Progenitor cell of endocrine pancreas (in vitro differentiated cells): ENCODE measurements at regions not wholly inside any gene's neighbourhood (a gene's known extent, or its start where the extent isn't known, plus 50 kb on each side); places are given as distances from the start of the nearest gene placed in this dataset.

Experiments
- DNase-seq: peaks from one replicate; pipeline ENCODE4 v3.0.0; 2021; ENCODE audit warnings: low spot score; ENCODE audit not compliant: unreplicated experiment
- H3K27ac Mint-ChIP-seq: 2 replicates; pipeline ENCODE4 v1.8.0; 2021; ENCODE audit warnings: mild to moderate bottlenecking, moderate library complexity, mixed read lengths
- H3K27me3 Mint-ChIP-seq: 2 replicates; pipeline ENCODE4 v1.8.0; 2021; ENCODE audit warnings: mixed read lengths
- H3K36me3 Mint-ChIP-seq: 2 replicates; pipeline ENCODE4 v1.8.0; 2022; ENCODE audit warnings: mixed read lengths; ENCODE audit not compliant: insufficient read depth
- H3K4me1 Mint-ChIP-seq: 2 replicates; pipeline ENCODE4 v1.8.0; 2021; ENCODE audit warnings: low read depth, mixed read lengths
- H3K4me3 Mint-ChIP-seq: 2 replicates; pipeline ENCODE4 v1.8.0; 2021; ENCODE audit warnings: low read depth, mild to moderate bottlenecking, moderate library complexity, mixed read lengths
- H3K9me3 Mint-ChIP-seq: 2 replicates; pipeline ENCODE4 v1.8.0; 2021; ENCODE audit warnings: low read depth, mixed read lengths
- TF ChIP-seq, protein P1 (sequence below): fragments of 200-600 bp; sonication (generic); IDR thresholded peaks from one replicate; pipeline ENCODE4 v1.5.0; 2021; ENCODE audit warnings: antibody characterized with exemption, mild to moderate bottlenecking; ENCODE audit not compliant: unreplicated experiment

DNA sequence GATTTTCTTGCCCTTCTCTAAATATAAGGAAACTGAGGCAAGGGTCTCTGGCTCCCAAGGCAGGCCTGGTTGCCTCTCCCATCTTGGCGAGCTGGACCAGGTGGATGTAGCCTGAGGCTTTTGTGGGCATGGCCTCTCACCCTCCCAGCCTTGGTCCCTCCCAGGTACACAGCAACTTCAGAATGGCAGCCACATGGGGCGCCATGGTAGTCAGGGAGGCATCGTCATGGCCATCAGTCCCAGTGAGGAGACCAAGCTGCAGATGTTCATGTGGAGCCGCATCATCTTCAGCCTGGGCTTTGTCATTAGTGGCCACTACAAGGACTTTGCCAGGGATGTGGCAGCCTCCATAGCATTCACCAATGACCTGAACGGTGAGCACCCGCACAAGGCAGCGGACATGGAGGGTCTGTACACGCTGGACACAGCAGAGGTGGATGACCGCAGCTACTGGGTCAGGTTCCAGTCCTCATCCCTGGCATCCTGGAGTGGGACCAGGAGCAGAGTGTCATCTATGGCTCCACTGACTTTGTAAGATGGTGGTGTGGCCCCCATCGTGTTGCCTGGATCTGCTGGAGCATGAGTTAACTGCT lies 165.8 kb upstream of the ZNF267 start:
- Mint-ChIP-seq H3K27me3 (no peaks in the 10 kb centered on the region), H3K9me3 (no peaks in the 10 kb centered on the region), H3K36me3 (peaks cover 6% of the 10 kb centered on the region), H3K4me3 (no peak overlapping the region), H3K27ac (no peak overlapping the region), H3K4me1 (peaks cover 9% of the 10 kb centered on the region)
- TF ChIP-seq, protein P1, sequence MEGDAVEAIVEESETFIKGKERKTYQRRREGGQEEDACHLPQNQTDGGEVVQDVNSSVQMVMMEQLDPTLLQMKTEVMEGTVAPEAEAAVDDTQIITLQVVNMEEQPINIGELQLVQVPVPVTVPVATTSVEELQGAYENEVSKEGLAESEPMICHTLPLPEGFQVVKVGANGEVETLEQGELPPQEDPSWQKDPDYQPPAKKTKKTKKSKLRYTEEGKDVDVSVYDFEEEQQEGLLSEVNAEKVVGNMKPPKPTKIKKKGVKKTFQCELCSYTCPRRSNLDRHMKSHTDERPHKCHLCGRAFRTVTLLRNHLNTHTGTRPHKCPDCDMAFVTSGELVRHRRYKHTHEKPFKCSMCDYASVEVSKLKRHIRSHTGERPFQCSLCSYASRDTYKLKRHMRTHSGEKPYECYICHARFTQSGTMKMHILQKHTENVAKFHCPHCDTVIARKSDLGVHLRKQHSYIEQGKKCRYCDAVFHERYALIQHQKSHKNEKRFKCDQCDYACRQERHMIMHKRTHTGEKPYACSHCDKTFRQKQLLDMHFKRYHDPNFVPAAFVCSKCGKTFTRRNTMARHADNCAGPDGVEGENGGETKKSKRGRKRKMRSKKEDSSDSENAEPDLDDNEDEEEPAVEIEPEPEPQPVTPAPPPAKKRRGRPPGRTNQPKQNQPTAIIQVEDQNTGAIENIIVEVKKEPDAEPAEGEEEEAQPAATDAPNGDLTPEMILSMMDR, result no peak
- no peak for DNase-seq

DNA sequence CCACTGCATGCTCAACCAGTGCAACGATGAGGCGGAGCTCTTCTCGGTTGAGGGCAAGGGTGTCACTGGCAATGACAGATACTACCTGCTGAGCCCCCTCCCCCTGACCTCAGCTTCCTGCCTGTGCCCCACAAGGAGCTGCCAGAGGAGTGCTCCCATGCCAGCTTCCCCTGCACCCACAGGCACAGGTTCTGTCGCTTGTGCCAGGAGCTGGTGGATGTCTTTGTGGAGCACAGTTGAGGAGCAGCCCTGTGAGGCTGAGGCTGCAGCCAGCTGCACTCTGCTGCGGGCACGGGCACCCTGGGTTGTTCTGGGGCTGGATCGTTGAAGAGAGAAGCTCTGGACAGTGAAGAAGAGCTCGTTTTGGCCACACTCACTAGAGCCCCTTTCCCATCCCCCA lies 165.3 kb upstream of the ZNF267 start:
- Mint-ChIP-seq H3K4me3 (no peak overlapping the region), H3K27me3 (no peaks in the 10 kb centered on the region), H3K36me3 (peaks cover 6% of the 10 kb centered on the region), H3K9me3 (no peaks in the 10 kb centered on the region), H3K4me1 (peaks cover 10% of the 10 kb centered on the region), H3K27ac (no peak overlapping the region)
- no peak for DNase-seq
- TF ChIP-seq, protein P1, result no peak

DNA sequence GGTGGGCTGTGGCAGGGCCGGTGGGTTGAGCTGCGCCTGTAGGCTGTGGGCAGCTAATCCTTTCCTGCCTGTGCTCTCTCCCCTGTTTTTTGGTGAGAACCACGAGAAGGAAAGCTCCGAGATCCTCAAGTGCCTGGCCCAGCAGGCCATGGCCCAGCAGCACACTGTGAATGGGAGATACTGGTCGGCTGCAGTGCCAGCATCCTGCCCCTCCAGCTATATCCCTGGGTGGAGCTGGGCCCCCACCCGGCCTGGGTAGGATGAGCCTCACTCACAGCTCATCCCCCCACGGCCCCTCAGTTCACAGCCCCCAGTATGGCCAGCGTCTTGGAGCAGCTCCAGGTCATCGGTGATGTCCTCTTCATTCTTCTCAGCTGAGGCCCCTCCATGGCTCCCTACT lies 164.4 kb upstream of the ZNF267 start:
- Mint-ChIP-seq H3K27me3 (no peaks in the 10 kb centered on the region), H3K4me3 (no peak overlapping the region), H3K36me3 (peaks cover 5% of the 10 kb centered on the region), H3K4me1 (peaks cover 12% of the 10 kb centered on the region), H3K9me3 (no peaks in the 10 kb centered on the region), H3K27ac (no peak overlapping the region)
- DNase-seq, result no peak
- TF ChIP-seq, protein P1, result no peak

DNA sequence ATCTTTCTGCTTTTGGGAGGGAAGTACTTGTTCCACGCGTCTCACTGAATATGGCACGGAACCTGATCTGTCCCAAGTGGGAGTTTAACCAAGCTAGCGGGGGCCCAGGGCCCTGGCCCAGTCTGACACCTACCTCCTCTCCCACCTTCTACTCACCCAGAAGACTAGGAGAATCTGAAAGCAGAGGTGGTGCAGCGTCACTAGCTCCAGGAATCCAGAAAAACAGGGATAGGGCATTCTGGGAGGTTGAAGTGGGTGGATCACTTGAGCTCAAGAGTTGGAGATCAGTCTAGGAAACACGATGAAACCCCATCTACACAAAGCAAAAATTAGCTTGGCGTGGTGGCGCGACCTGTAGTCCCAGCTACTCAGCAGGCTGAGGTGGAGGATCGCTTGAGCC lies 163.5 kb upstream of the ZNF267 start:
- no peaks in the 10 kb centered on the region for H3K27me3 Mint-ChIP-seq
- no peak for DNase-seq
- peaks cover 22% of the 10 kb centered on the region for H3K4me1 Mint-ChIP-seq
- TF ChIP-seq, protein P1, result no peak
- H3K36me3 Mint-ChIP-seq, result peaks cover 9% of the 10 kb centered on the region
- H3K4me3 Mint-ChIP-seq, result no peak overlapping the region
- H3K9me3 Mint-ChIP-seq, result no peaks in the 10 kb centered on the region
- H3K27ac Mint-ChIP-seq, result no peak overlapping the region

DNA sequence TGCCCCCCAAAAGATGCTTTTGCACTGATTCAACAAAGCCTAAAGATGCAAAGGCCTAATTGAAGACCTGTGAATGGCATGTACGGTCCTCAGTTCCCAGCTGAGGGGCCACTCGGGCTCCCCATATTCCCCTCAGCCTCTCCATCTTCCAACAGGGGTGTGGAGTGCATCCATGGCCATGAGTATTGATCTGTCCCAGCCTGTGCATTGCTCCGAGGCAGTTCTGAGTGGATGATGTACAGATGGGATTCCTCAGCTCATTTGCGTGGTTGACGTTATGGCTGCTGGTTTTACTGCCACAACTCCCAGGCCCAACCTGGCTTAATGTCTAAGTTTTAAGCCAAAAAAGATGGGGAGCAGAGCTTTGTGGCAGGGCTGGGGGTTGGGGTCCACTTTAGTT lies 162.7 kb upstream of the ZNF267 start:
- peaks cover 28% of the 10 kb centered on the region for H3K4me1 Mint-ChIP-seq
- no peak for DNase-seq
- no peak overlapping the region for H3K27ac Mint-ChIP-seq
- no peaks in the 10 kb centered on the region for H3K9me3 Mint-ChIP-seq
- H3K27me3 Mint-ChIP-seq, result no peaks in the 10 kb centered on the region
- no peak overlapping the region for H3K4me3 Mint-ChIP-seq
- TF ChIP-seq, protein P1, result no peak
- peaks cover 9% of the 10 kb centered on the region for H3K36me3 Mint-ChIP-seq
